ENCODE measurements at regions not wholly inside any gene's neighbourhood (a gene's known extent, or its start where the extent isn't known, plus 50 kb on each side); places are given as distances from the start of the nearest gene placed in this dataset.

DNA sequence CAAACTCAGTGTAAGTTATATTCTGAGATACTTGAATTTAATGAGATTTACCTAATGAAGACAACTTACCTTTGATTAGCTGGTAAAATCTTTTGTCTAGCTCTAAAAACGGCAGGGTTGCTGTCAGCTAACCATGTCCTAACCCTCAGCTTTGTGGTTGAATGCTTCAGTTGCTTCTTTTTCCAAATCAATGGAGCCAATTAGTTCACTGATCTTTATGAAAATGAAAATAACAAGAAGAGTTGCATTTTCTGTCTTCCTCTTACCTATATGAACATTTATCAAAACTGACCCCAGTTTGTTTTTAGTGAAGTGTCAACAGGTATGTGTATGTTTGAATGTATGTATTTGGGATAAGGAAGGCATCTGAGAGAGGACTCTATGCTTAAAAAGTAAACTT is 253.1 kb upstream of the MTPN start:
- no peak for DNase-seq

DNA sequence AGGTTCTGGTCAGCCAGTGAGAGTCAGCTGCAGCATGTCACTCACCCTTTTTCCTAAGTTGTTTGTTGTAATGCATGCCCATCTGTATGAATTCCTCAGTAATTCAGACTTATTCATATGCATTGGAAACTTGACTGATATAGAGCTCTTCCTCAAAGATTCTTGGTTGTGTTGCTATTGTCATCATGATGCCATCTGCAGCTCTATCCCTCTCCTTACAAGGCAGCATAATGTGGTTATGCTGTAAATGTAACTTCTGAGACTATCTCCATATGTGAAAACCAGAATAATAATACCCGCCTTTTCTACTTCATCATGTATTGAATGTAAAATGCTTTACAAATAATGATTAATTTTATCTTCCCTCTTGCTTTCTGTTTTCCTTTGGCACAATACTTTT is 252.6 kb upstream of the MTPN start:
- no peak for DNase-seq

DNA sequence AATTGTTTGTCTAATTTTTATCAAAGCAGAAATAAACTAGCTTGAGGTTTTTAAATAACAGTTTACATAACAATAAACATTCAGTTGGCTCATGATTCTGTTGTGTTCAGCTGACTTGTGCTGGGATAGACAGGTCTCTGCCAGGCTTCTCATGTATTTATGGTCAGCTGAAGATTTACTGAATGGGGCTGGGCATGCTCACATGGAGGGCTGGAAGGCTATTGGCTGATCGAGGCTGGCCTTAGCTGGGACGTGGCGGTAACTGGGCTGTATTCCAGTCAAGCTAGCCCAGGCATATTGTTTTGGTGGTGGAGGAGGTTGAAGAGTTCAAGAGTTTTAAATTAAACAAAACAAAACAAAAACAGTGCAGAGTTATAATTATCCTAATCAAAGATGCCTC is 251.0 kb upstream of the MTPN start:
- DNase-seq = no peak

DNA sequence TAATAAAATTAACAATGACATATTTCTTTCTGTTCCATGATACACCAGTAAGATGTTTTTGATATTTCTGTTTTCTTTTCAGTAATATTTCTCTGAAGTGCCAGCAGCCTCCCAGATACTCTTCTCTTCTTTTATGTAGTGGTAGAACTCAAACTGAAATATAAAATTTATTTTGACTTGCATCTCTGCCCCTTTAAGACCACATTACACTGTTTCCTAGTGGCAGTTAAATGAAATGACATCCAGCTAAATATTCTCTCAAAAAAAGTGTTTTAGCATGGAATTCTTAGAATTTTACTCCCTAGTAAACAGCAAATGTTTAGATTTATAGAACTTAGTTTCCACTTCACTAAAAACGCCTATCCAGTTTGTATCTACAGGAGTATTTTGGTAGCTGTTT is 237.2 kb upstream of the MTPN start:
- no peak for DNase-seq

DNA sequence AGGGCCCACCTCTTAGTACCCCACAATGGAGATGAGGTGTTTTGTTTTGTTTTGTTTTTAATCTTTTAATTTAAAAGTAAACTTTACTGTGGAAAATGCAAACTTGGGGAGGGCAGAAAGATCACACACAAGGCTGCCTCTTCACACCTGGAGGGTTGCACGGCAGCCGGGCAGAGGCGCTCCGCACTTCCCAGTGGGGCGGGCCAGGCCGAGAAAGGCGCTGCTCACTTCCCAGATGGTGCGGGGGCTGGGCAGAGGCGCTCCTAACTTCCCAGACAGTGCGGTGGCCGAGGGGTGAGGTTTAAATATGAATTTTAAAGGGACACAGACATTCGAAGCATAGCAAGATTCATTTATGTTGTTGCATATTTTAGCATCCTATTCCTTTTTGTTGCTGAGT is 235.9 kb upstream of the MTPN start:
- no peak for DNase-seq

DNA sequence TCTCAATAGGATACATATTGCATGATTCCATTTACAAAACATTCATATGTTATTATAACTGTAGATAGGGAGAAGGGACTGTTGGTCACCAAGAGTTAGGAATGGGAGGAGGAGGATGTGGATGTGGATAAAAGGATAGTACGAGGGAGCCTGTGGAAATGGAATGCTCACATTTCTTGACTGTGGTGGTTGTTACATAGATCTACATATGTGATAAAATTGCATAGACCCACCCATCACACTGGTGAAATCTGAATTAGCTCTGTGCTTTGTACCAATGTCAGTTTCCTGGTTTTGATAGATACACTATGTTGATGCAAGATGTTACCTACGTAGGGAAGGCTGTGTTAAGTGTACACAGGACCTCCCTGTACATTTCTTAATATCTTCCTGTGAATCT is 233.5 kb upstream of the MTPN start:
- DNase-seq = no peak

DNA sequence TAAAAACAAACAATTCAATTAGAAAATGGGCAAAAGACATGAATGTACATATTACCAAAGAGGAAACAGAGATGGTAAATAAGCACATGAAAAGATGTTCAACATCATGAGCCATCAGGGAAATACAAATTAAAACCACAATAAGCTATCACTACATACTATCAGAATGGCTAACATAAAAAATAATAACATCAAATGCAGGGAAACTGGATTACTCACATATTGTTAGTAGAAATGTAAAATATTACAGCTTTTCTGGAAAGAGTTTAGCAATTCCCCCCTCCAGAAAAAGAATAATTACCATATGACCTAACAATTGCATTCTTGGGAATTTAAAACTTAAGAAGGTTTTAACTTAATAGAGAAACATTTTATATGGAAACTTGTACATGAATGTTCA is 232.9 kb upstream of the MTPN start:
- DNase-seq = no peak

DNA sequence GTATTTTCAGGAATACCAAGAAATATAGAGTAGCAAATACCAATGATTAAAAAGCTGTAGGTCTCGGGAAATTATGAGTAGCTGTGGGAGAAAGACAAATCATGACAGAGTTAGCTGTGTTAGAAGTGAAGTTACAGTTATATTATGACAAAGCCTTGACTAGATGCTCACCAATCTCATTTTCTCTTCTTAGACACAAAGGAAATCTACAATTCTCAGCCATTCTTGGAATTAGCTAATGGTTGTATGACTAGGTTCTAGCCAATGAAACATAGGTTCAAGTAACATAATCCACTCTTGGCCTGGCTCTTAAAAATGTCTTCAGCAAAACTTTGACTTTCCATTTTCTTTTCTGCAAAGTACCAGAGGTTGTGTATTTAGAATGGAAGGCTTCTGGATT is 228.8 kb upstream of the MTPN start:
- no peak for DNase-seq

DNA sequence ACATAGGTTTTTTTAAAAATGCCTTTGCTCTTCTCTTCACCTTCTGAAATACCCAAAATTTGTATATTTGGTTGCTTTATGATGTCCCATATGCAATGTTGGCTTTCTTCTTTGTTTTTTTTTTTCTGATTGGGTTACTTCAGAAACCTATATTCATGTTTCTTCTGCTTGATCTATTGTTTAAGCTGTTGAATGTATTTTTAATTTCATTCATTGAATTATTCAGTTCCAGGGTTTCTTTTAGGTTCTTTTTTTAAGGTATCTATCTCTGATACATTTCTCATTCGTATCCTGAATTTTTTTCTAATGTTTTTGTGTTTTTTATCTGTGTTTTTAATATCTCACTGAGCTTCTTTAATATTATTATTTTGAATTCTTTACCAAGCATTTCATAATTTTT is 221.0 kb upstream of the MTPN start:
- DNase-seq = no peak

DNA sequence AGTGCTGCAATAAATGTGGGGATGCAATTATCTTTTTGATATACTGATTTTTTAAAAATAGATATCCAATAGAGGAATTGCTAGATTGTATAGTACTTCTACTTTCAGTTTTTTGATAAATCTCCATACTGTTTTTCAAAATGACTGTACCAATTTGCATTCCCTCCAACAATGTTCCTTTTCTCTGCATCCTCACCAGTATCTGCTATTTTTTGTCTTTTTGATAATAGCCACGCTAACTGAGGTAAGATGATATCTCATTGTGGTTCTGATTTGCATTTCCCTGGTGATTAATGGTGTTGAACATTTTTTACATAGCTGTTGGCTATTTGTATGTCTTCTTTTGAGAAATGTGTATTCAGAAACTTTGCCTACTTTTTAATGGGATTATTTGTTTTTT is 217.7 kb upstream of the MTPN start:
- DNase-seq = no peak

DNA sequence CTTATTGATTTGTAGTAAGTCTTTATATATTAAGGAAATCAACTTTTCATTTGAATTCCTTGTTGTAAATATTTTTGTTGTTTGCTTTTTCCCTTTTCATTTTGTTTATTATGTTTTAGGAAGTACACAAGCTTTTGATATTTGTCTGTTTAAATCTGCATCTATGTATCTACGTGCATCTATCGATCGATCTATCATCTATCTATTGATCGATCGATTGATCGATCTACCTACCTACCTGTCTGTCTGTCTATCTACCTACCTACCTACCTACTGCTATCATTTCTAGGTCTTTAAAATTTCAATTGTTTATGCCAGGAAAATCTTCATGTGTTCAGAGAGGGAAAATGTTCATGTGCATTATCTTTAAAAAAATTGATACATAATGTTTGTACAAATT is 216.8 kb upstream of the MTPN start:
- DNase-seq = no peak

DNA sequence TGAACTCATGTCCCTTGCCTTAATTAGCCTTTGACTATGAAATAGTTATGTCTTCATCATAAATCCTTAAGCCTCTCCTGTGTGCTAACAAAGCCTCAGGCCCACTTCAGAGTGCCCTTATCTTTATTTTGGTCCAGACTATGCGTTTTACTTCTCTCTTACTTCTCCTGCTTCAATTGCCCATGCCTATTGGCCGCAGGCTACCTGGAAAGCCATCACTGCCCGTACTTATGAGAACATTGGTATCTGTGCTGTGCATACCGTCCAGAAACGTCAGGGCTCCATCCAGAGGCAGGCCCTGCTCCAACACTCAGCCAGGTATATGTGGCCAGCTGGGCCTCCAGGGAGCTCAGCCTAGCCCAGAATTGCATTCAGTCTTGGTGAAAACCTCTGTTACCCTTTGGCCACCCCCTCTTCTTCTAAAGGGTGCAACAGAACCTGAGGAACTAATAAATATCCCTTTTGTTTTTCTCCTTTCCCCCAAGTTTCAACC is 212.4 kb upstream of the MTPN start:
- DNase-seq = no peak

DNA sequence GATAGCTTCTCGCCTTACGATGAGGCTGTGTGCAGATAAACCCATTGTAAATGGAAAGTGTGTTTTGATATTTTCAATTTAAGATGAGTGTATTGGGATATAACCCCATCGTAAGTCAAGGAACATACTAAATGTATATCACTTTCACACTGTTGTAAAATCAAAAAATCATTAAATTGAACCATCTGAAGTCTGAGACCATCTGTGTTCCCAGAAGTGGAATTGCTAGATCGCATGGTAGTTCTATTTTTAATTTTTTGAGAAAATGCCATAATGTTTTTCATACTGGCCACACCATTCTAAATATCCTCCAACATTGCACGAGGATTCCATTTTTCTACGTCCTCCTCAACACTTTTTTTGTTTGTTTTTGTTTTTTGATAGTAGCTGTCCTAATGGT is 209.1 kb upstream of the MTPN start:
- no peak for DNase-seq

DNA sequence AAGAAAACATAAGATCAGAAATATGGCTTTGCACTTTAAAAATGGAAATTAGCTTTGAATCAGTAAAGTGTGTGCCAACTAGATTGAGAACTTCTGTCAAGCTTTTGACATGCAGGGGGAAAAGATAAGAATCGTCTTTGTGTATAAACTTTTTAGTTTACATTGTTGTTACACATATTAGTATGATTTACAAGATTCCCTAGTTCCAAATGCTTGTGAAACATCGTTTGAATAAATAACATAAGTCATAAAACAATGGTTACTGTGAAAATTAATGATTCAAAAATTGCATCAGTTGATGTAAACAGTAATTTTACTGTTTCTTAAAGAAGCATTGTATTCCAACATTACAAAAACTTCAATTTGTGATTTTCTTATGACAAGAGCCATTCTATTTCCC is 207.6 kb upstream of the MTPN start:
- DNase-seq = no peak

DNA sequence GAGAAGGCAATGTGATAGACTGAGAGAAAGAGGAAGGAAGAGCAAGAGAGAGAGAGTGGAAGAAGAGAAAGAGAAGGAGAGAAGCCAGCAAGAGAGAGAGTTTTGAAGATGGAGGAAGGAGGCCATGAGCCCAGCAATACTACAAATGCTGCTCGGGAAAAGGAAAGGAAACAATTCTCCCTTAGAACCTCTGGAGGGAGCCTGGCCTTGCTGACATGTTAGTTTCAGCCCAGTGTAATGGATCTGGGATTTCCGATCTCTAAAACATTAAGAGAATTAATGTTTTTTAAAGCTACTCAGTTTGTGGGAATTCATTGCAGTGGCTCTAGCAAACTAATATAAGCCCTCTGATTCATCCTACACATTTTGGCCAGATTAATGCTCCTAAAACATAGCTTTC is 206.8 kb upstream of the MTPN start:
- DNase-seq = no peak

DNA sequence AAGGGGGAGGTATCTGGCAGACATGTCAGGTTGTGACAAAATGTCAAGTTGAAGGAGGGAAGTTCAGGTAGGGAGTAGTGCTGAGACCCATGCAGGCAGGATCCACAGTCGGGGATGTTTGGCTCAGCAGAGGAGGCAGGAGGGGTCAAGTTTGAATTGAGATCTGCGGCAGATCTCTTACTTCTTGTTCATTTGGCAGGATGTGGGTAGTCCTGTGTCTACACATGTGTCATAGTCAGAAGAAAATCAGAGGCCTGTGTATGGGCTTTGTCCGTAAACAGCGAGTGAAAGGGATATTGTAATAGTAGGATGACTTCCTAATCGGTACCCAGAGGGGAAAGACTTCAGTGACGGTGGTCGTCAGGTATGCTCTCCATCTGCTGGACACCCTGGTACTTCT is 203.8 kb upstream of the MTPN start:
- no peak for DNase-seq

DNA sequence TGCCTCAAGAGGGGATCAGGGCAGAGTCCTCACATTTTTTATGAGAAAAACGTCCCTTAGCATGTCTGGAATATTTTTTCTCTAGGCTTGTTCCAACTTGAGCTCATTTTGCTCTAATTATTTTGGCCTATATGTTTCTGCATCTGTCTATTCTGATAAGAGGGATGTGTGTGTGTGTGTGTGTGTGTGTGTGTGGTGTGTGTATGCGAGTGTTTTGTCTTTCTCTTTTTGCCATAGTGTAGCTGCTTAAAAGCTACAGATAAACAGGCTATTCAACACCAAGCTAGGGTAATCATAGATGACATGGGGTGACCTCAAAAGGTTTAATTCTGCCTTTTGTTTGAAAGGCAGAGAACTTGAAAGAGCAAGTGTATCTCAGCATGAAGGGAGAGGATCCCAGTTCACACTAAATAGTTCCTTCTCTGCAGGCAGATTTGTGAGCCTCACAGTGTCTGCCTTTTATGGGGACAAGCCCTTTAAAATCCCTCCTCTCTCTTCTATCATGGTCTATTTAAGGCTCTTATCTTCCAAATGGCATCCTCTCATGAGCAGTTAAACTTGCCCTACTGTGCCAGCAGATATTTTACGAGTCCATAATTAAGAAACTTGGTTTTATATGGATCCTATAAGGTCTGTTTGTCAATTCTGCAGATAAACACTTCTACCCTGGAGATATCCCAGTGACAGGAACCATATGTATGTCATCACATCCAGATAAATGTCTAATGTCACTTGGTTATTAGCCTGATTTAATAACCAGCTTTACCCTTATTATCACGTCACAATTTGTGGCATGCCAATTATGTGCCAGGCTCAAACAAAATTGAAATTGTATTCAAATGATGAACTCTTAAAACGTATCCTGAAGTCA is 202.9 kb upstream of the MTPN start:
- DNase-seq = no peak

DNA sequence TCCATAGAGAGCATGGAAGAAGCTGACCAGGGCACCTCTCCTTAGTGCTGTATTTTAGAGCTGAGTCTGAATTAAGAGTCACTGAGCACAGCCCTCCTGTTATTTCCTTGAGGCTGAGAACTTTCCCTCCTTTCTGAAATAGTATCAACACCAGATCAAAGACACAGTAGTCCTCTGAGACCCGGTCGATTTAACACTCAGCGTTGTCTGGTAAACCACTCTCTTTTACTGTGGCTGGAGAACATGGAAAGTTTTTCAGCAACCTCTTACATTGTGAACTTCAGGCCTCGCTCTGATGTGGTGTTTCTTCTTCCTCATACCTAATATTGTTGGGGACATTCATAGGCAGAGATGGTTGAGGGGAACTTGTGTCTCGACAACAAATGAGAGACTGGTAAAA is 202.0 kb upstream of the MTPN start:
- no peak for DNase-seq

DNA sequence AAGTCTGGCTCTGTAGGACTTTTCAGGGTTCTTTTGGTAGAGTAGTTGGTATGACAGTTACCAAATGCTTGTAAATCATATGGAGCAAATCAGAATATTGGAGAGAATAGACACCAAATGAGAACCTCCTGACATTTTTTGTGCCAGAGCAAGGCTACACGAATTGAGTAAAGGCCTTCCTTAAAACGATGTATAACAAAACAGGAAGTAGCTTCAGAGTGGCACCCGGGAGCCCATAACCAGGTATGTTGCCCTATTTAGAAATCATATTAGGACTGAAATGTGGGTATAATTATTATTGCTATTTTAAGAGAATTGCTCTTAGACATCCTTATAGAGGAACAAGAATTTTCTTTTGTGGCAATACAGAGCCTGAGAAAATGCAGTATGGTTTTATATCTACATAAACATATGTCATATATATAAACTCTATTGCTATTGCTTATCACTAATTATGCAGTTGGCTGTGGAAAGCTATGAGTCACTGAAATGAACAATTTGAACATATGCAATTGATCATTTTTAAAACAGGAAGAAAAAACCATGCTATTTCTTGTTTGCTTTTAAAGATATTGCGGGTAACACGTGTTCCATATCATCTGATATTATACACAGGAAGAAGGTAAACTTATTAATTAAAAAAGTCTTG is 197.4 kb upstream of the MTPN start:
- no peak for DNase-seq

DNA sequence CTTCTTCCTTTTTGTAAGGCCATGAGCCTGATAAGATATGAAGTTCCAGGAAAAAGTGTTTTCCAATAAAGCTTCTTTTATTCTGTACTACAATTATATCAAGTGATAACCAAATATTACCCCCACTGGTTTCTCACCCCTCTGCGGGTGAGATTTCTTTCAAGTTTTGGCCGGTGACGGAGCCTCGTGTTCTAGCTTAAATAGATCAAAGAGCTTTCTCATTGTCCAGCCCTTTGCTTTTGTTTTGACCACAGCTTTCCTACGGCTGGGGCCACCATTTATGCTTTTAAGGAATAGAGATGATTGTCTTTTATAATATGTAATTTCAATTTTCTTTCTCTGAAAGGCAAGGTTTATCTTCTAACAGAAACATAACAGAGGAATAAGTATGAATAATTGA is 196.7 kb upstream of the MTPN start:
- no peak for DNase-seq

DNA sequence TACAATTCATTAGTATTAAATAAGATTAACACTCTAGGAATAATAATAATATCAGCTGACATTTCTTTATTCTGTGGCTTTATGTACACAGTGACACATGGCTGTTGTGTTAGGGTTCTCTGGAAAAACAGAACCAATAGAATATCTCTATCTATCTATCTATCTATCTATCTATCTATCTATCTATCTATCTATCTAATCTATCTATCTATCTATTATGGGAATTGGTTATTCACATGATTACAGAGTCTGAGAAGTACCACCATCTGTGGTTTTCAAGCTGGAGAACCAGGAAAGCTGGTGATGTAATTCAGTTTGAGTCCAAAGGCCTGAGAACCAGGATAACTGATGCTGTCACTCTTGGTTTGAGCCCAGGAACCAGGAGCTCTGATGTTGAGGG is 194.1 kb upstream of the MTPN start:
- no peak for DNase-seq

DNA sequence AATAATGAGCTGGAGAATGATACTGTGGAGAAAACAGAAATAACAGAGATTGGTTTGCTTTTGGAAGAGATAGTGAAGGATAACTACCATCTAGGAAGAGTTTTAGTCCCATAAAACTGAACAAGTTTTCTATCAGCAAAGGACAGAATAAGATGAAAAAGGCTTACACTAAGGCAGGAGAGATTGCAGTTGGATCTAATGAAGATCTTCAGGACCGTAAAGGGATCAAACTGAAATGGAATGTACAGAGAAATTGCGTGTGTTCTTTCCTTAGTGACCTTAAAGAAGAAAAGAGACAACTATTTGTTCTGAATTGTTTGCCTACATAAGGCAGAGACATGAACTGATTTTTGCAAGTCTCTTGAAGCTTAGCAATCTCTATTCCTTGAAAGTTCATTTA is 191.7 kb upstream of the MTPN start:
- DNase-seq = no peak

DNA sequence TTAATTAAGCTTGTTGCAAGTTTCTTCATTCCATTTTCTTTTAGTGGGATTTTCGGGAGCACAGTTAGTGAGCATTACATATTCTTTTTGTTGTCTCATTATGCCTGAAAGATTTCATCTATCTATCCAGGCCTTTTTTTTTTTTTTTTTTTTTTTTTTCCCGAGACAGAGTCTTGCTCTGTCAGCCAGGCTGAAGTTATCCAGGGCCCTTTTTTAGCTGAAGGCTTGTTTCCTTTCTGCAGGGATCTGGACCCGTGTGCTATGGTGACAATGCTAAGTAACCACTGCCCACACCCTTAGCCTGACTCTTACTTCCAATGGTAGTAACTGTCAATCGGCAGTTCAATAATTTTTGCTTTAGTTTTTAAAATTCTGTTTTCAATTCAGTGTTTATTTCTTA is 190.8 kb upstream of the MTPN start:
- DNase-seq = no peak

DNA sequence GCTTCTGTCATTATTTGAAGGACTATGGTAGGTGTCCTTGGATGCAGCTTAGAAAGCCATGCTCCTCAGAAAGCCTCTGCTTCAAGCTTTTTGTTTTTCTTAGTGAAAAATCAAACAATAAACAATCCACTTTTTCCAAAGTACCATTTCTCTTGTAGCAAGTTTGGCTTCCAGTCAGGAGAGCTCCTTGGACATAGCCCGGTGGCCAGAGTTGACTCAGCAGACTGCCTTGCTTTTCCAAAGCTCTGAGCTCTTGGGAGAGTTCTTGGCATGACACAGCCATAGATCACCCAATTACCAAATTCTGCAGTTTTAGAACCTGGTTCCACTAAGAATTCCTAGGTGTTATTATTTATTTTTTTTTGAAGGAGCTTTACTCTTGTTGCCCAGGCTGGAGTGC is 189.4 kb upstream of the MTPN start:
- no peak for DNase-seq

DNA sequence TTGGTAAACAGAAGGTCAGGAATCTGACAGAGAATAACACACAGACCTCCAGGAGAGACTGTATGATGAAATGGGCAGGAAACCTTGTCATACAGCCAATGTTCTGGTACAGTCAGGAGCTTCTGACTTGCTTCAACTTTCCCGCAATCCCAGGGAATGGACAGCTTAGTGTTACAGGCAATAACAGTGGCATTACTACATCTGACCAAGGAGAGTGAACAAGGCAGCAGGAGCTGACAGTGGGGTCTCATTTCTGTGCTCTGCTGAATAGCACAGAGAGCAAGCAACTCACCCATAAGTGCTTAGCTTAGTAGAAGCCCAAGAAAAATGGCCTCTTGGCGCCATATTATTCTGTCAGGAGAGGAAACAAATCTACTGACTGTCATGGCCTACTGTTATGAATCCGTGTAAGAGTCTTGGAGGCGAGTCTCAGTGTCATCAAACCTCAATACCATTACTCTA is 186.2 kb upstream of the MTPN start:
- no peak for DNase-seq
